GM19463 (cell line): ENCODE measurements at regions not wholly inside any gene's neighbourhood (a gene's known extent, or its start where the extent isn't known, plus 50 kb on each side); places are given as distances from the start of the nearest gene placed in this dataset.

Experiments
- ATAC-seq: cut with Tn5 transposase; IDR thresholded peaks from one replicate; pipeline ENCODE4 v1.9.1; 2021; ENCODE audit warnings: mild to moderate bottlenecking, moderate library complexity; ENCODE audit not compliant: unreplicated experiment

DNA sequence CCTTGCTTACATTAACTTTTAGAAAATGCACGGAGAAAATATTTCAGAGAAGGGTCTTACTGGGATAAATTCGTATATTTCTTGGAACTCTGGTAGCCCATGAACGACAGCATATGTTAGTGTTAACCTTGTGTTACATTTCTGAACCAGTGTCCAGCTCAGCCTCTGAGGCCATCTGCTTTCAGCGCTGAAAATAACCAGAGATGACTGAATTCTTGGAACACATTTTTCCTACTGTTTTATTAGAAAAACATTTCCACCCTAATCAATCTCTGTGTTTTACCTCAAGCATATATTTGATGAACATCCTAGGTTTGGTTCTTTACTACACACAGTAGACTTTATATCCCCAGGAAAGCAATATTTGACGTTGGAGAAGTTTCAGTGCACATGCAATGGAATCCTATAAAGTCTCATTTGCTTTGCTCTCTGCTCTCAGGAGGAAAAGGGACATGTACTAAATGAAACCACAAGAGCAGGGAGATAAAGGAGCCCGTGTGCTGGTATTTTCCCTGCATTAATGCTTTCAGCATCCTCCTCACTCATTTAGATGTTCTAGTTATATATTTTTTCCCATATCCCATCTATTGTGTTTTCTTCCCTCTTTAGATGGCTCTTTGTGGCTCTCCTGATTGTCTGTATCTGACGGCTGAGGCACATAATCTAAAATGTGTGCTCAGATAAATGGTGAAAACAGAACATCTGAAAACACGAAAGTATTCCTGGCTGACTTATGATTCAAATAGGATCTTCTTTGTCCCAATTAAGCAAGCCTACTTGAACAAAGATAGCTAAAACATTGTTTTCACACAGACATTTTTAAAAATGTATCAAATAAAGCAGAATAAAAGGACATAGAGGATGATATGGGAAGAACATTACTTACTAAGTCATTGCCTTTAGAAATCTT is 151.7 kb upstream of the KCNMB2 start:
- ATAC-seq, result no peak

DNA sequence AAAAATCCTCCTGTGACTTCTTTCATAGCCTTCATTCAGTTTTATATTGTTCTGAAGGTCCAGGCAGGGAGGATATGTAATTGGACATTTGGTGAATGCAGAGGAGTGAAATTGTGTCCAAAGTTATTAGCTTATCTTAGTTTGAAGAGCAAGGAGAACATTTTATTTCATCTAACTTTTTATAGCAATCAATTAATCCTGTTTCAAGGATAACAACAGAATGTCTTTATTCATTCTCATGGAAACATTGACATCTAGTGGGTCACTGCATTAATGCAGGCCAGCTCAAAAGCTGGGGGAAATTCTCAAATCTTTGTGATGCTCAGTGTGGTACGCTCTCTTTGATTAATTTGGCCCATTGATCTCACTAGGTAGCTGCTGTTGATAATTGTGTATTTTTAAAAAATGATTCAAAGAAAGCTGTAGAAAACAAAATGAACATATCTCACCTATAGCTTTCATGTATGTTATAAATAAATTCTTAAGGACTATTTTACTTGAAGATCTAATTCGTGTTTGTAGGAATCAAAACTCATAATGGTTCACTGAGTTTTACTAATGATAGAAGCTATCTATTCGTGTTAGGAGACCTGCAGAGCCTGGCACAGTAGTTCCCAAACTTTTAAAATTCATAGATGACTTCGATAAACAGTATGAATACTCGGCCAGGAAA is 150.8 kb upstream of the KCNMB2 start:
- no peak for ATAC-seq

DNA sequence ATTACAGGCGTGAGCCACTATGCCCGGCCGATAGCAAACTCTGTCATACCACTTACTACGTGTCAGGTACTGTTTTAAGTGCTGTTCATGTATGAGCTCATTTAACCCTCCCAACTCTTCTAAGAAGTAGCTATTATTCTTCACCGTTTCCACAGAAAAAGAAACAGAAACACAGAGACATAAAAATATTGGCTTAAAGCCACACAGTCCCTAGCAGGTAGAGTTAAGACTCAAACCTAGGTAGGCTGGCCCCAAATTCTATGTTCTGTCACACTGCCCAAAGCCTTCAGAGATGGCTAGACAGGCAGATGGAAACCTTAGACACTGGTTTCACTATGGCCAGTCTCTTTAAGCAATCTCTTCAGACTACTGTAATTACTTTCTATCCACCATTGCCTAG is 149.8 kb upstream of the KCNMB2 start:
- ATAC-seq, result peak; percentile 44

DNA sequence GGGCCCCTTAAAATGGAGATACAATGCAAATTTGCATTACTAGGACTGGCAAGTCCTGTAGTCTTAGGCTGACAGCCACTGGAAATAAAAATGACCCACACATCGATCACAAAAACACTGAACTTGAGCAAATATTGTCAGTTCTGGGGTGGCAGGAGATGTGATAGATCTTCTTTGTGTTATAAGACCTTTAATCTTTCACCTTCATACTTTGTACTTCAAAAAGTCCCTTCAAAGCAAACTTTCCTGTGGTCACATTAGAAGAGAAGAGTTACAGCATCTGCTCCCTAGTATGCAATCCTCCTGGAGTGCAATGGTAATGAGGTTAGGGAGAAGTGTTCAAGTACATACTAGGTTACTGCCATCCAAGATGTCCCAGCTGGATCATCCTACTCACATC is 149.4 kb upstream of the KCNMB2 start:
- ATAC-seq, result no peak

DNA sequence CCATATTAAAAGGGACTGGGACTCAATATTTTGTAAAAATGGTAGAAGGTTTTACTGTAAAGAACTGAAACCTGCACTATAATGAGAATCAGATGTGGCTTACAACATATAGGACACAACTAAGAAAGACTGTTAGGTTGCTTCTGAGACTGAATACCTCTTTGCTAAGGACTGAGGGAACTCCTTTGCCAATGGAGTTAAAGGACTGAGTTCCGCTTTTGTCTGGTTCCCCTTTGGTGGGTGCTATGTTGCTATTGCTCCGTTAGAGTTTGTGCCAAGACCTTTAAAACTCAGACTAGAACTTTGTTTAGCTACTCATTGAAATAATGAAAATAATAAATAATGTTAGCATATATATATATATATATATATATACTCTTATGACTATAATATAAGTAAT is 147.8 kb upstream of the KCNMB2 start:
- ATAC-seq, result no peak

DNA sequence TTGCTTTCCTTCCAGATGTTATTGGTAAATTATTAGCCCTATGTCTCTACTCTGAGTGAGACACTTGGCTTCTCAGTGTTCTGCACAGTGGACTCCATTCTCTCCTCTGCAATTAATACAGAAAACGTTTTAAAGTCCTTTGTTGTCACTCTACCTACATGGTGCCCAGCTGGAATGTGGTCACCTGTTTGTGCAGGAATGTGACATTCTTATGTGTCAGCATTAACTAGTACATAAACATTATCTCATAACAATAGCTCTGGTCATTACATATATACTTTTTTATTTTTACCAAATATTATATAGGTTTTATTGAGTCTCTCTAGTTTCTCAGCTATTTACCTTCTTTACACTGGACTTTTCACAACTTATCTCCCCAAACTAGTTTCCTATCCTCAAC is 147.0 kb upstream of the KCNMB2 start:
- no peak for ATAC-seq

DNA sequence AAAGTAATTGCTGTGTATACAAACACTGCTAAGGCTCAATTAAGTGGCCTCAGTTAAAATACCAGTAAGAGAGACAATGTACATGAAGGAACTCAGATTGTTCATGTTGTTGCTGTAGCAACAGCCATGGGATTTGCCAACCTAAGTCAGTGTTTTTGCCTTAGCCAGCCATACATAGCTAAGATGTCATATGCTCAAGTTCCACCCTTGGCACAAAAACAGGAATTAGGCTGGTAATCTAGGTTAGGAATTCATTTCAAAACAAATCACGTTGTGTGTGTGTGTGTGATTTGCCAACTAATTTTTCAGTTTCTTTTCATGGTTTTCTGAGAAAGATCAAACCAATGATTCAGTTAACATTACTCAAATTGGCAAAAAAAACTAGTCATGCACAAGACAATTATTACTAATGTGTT is 143.7 kb upstream of the KCNMB2 start:
- ATAC-seq, result no peak

DNA sequence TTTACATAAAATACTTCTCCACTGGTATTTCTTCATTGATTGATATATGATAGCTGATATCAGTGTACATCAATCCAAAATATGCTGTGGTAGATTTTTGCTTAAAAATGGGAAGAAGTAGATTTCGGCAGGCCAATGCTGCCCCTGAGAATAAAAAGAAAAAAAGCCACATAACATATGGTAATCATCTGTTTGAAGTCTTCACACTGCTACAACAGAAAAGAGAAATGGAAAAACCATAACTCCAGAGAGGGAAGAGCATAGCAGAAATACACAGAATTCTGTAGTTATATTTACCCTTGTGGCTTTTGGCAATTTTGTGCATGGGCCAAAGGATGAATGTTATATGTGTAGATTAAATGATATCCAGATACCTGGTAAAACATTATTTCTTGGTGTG is 143.1 kb upstream of the KCNMB2 start:
- ATAC-seq, result no peak

DNA sequence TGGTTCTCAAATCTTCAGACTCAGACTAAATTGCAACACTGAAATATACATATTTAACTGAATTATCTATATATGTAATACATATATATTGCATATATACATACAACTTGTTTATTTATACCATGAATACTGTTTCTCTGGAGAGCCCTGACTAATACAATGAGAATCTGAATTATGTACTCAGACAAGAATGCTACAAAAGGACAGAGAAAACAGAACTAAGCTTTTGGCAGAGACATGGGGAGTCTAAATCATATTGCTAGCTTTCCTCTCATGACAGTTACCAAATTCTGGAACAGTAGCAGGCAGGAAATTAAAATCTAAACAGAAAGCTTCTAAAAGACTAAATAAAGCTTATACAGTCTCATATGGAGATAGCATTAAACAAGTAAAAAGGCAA is 142.4 kb upstream of the KCNMB2 start:
- ATAC-seq, result no peak

DNA sequence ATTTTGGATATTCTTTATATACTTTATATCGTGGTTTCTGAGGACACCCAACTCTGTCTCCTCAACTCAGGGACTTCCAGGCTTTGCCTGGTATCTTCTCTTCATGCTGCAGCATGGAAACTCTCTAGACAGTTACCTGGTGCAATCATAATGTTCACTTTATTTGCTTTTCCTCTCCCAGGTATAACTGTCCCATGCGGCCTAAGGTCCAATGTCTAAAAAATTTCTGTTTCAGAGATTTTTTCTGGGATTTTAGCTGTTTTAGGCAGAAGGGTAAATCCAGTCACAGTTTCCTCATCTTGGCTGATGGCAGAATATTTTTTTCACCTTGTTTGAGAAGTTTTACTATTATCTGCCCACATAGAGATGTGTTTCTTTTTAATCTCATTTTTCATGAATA is 139.9 kb upstream of the KCNMB2 start:
- no peak for ATAC-seq

DNA sequence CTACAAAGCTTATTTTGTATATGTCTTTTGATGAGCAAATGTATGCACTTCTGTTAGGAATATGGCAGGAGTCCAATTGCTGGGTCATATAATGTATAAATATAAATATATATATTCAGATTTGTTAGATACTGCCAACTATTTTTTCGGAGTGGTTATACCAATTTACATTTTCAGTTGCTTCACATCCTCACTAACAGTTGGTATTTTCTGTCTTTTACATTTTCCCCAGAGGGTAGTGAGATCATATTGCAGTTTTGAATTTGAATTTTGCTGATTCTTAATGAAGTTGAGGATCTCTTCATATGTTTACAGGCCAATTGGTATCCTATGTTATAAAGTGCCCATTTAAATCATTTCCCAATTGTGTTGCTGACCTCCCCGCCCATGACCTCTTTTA is 139.0 kb upstream of the KCNMB2 start:
- no peak for ATAC-seq

DNA sequence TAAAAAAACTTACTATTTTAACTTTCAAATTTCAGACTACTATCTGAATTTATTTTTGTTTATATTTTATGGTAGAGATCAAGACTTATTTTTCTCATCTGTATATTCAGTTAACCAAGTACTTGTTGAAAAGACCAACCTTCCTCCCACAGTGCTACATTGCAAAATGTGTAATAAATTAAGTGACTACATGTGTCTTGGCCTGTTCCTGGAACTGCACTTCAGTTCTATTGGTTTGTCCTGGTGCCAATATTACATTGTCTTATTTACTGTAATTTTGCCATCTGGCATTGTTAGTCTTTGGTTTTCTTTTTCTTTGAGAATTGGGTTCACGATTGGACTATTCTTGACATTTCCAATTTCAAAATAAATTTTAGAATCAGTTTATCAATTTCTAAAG is 138.4 kb upstream of the KCNMB2 start:
- no peak for ATAC-seq

DNA sequence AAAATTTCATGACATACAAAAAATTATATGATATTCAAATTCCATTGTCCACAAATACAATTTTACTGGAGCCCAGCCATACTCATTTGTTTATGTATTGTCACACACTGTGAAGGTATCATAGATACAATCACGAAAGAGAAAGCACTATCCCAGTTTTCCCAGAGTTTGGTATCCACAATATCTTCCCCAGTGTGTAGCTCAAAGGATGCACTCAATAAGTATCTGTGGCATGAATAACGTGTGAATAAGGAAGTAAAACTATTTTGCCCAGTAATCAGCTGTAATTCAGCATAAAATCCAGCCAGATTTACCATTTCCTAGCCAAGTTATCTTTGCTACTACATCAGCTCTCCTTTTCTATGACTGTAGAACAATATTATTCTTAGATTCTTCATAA is 131.3 kb upstream of the KCNMB2 start:
- ATAC-seq, result no peak

DNA sequence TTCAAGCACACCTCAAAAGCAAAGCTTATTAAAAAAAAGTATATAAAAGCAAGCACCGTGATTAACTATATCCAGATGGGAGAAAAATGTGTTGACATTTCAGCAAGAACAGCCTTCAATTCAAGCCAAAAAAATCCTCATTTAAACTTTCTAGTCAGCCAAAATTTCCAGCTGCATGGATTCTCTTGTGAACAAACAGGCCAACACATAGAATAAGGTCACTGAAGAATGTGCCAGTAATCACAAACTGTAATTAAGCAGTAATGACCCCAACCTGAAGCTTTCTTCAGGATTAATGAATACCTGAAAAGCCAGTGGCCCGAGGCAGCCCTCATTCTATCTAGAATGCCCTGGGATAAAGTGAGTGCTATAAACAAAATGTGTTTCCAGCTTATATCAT is 130.7 kb upstream of the KCNMB2 start:
- no peak for ATAC-seq

DNA sequence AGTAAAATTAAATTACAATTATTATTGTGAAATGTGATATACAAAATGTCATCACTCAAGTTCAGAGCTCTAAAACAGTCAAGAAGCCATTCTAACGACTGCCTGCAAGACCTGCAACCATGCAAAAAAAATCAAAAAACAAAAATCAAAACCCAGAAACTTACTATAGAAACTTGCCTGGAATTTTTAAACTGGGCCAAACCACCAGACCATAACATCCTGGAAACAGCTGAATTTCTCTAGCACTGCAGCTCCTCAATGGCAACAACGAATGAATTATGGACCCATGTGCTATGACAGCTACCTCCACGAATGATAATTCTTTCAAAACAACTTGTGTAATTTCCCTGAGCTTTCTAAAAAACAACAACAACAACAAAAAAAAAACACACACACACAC is 130.0 kb upstream of the KCNMB2 start:
- ATAC-seq, result no peak

DNA sequence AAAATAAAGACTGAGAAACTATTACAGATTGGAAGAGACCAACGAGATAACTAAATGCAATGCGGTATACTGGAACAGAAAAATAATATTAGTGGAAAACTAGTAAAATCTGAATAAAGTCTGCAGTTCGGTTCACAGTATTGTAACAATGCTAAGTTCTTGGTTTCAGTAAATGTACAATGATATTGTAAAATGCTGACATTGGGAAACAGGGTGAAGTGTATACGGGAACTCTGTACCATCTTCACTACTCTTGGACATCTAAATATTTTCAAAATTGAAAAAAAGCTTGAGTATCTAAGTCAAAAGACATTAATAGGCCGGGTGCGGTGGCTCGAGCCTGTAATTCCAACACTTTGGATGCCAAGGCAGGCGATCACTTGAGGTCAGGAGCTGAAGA is 120.9 kb upstream of the KCNMB2 start:
- no peak for ATAC-seq

DNA sequence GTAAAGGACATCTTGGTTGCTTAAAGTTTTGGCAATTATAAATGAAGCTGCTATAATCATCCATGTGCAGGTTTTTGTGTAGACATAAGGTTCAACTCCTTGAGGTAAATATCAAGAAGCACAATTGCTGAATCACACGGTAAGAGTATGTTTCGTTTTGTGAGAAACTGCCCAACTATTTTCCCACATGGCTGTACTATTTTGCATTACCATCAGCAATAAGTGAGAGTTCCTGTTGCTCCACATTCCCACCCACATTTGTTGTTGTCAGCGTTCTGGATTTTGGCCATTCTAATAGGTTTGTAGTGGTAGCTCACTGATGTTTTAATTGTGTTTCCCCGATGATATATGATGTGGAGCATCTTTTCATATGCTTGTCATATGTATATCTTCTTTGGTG is 118.5 kb upstream of the KCNMB2 start:
- no peak for ATAC-seq

DNA sequence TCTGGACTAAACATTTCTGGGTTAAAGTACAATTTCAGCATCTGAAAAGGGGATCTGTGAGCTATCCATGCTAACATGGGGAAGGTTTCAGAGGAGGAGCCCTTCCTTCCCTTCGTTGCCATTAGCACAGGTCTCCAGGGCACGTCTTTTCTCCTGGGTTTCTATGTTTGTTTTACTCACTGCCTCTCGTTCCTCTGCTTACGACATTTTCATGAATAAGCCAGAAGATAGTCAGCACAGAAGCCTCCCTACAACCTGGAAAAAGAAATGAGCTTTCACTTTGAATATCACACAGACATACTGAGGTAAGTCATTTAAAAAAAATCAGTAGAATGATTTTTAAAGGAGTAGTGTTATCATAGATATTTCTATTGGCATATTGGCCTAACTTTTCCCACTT is 117.2 kb upstream of the KCNMB2 start:
- ATAC-seq, result peak; percentile 49

DNA sequence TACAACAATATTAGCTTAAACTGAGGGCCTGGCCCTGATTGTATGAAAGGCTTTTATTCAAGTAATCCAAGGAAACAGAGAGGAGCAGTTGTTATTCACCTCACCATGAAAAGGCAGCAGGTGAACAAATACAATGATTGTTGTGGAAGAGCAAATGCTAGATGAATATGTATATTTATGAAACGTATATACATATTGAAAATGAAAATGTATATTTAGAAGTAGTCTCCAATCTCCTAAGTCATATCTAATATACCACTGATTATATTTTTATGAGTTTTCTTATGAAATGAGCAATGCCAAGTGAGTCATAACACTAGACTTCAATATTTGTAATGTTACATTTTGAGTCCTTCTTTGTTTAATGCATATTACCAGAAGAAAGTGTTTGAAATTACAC is 116.2 kb upstream of the KCNMB2 start:
- ATAC-seq, result no peak

DNA sequence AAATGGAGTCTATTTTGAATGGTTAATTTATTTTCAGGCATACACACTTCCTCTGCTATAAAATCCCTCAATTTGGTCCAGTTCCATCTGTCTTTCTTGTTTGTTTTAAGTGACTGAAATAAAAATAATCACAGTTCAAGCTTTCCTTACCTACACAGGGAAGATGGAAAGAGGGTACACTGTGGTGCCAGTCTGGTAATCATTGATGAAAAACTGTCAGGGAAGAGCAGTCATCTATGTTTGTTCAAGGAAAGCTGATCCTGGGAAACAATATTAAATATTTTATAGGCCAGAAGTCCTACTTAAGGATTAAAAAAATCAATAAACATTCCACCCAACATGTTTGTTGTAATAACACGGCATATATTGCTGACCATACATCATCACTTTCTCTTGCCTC is 115.2 kb upstream of the KCNMB2 start:
- ATAC-seq, result no peak

DNA sequence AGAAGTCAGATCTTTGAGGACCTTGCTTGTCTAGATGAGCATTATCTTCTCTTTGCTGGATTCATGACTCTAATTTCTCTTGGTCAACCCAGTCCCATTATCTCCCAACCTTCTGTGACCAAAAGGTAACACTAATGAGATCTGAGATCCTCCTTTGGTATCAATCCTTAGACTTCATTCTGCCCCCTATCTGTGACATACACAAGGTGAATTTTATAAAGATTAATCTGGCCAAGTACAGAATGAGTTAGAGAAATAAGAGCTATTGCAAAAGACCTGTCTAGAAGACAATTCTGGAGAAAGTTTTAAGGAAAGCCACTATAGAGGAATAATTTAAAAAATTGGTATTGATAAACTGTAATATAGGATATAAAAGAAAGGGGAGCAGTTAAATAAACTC is 113.8 kb upstream of the KCNMB2 start:
- no peak for ATAC-seq

DNA sequence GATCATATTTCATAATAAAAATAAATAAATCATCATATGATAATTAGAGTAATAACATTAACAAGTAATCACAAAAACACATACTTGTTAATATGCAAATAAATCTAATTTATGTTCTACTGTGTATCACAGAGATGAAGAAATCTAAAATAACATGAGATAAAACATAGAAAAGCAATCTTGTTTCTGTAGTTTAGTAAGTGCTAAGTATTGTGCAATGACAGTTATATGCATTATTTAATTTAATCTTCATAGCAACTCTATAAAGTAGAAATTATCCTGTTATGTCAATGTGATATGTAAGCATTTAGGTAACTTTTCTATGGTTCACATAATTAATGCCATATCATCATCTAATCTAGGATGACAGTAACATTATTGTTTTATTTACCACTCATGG is 108.2 kb upstream of the KCNMB2 start:
- no peak for ATAC-seq
